HG03025 (cell line): ENCODE measurements at regions not wholly inside any gene's neighbourhood (a gene's known extent, or its start where the extent isn't known, plus 50 kb on each side); places are given as distances from the start of the nearest gene placed in this dataset.
"Not testable (repeated sequence)": the region's sequence is repeated elsewhere in the genome, so short reads cannot be mapped to it uniquely, and the experiment has no call there.

Source experiments
- ATAC-seq: cut with Tn5 transposase; IDR thresholded peaks from one replicate; pipeline ENCODE4 v1.9.1; 2021; ENCODE audit warnings: mild to moderate bottlenecking, moderate library complexity; ENCODE audit not compliant: unreplicated experiment, low FRiP score

- ATAC-seq: no peak
These were observed 808.7 kb upstream of the AUTS2 start for GRCh38 chr7:68789597-68789996.

GRCh38 chr7:68792351-68792750 lies 805.9 kb upstream of the AUTS2 start:
- ATAC-seq: no peak

- no peak for ATAC-seq
These were observed 804.8 kb upstream of the AUTS2 start for GRCh38 chr7:68793513-68793912.

GRCh38 chr7:68800316-68800715 lies 798.0 kb upstream of the AUTS2 start:
- no peak for ATAC-seq

- no peak for ATAC-seq
These were observed 793.1 kb upstream of the AUTS2 start for GRCh38 chr7:68805159-68805558.

GRCh38 chr7:68807666-68808065 lies 790.6 kb upstream of the AUTS2 start:
- no peak for ATAC-seq

- ATAC-seq: no peak
These were observed 784.7 kb upstream of the AUTS2 start for GRCh38 chr7:68813551-68814080.

- no peak for ATAC-seq
These were observed 781.8 kb upstream of the AUTS2 start for GRCh38 chr7:68816491-68816890.

GRCh38 chr7:68820321-68820720 lies 778.0 kb upstream of the AUTS2 start:
- no peak for ATAC-seq

GRCh38 chr7:68821846-68822245 lies 776.4 kb upstream of the AUTS2 start:
- ATAC-seq: no peak

GRCh38 chr7:68823996-68824780 lies 774.1 kb upstream of the AUTS2 start:
- ATAC-seq: no peak

- ATAC-seq: no peak
These were observed 769.7 kb upstream of the AUTS2 start for GRCh38 chr7:68828575-68828974.

GRCh38 chr7:68833422-68833821 lies 764.9 kb upstream of the AUTS2 start:
- ATAC-seq: no peak

- ATAC-seq: no peak
These were observed 759.3 kb upstream of the AUTS2 start for GRCh38 chr7:68839014-68839413.

GRCh38 chr7:68840991-68841390 lies 757.3 kb upstream of the AUTS2 start:
- ATAC-seq: no peak

GRCh38 chr7:68843985-68844384 lies 754.3 kb upstream of the AUTS2 start:
- ATAC-seq: not testable (repeated sequence)

GRCh38 chr7:68846811-68847325 lies 751.4 kb upstream of the AUTS2 start:
- ATAC-seq: no peak

- no peak for ATAC-seq
These were observed 745.0 kb upstream of the AUTS2 start for GRCh38 chr7:68853254-68853653.

GRCh38 chr7:68857571-68857970 lies 740.7 kb upstream of the AUTS2 start:
- no peak for ATAC-seq

GRCh38 chr7:68858497-68858896 lies 739.8 kb upstream of the AUTS2 start:
- ATAC-seq: no peak

- ATAC-seq: no peak
These were observed 737.1 kb upstream of the AUTS2 start for GRCh38 chr7:68861171-68861570.

- no peak for ATAC-seq
These were observed 736.0 kb upstream of the AUTS2 start for GRCh38 chr7:68862261-68862660.
